ENCODE measurements at regions not wholly inside any gene's neighbourhood (a gene's known extent, or its start where the extent isn't known, plus 50 kb on each side); places are given as distances from the start of the nearest gene placed in this dataset.

- DNase-seq (ENCODE audit: low spot score in 2 of 2): no peak
- no peak for FAIRE-seq
Observed at GRCh38 chr4:128608006-128608405, 201.5 kb upstream of the JADE1 start.

- DNase-seq (ENCODE audit: low spot score in 2 of 2): no peak
- FAIRE-seq: no peak
Observed at GRCh38 chr4:128606173-128606572, 203.3 kb upstream of the JADE1 start.

- FAIRE-seq: no peak
- DNase-seq (ENCODE audit: low spot score in 2 of 2): no peak
Observed at GRCh38 chr4:128604840-128605239, 204.7 kb upstream of the JADE1 start.

- DNase-seq (ENCODE audit: low spot score in 2 of 2) (no peak), FAIRE-seq (no peak)
Observed at GRCh38 chr4:128604204-128604603, 205.3 kb upstream of the JADE1 start.

GRCh38 chr4:128603081-128603480 is 206.4 kb upstream of the JADE1 start:
- DNase-seq (ENCODE audit: low spot score in 2 of 2): no peak
- no peak for FAIRE-seq

- no peak for FAIRE-seq
- no peak for DNase-seq (ENCODE audit: low spot score in 2 of 2)
Observed at GRCh38 chr4:128601991-128602695, 207.4 kb upstream of the JADE1 start.

GRCh38 chr4:128600996-128601871 is 208.3 kb upstream of the JADE1 start:
- DNase-seq (ENCODE audit: low spot score in 2 of 2) (no peak), FAIRE-seq (no peak)

GRCh38 chr4:128600410-128600809 is 209.1 kb upstream of the JADE1 start:
- no peak for FAIRE-seq
- peak in 1 of 2 donors; percentile 24 for DNase-seq (ENCODE audit: low spot score in 2 of 2)

- no peak for FAIRE-seq
- DNase-seq (ENCODE audit: low spot score in 2 of 2): no peak
Observed at GRCh38 chr4:128597500-128597899, 212.0 kb upstream of the JADE1 start.

GRCh38 chr4:128596853-128597252 is 212.6 kb upstream of the JADE1 start:
- DNase-seq (ENCODE audit: low spot score in 2 of 2): no peak
- FAIRE-seq: no peak

- FAIRE-seq: no peak
Observed at GRCh38 chr4:128596115-128596514, 213.4 kb upstream of the JADE1 start.

GRCh38 chr4:128591482-128591881 is 218.0 kb upstream of the JADE1 start:
- DNase-seq (ENCODE audit: low spot score in 2 of 2): no peak
- FAIRE-seq: no peak

More at GRCh38 chr4:128596115-128596514, 213.4 kb upstream of the JADE1 start:
- DNase-seq (ENCODE audit: low spot score in 2 of 2): no peak

GRCh38 chr4:128590773-128591172 is 218.7 kb upstream of the JADE1 start:
- FAIRE-seq: no peak

GRCh38 chr4:128590034-128590740 is 219.3 kb upstream of the JADE1 start:
- DNase-seq (ENCODE audit: low spot score in 2 of 2) (no peak), FAIRE-seq (no peak)

More at GRCh38 chr4:128590773-128591172, 218.7 kb upstream of the JADE1 start:
- no peak for DNase-seq (ENCODE audit: low spot score in 2 of 2)

- DNase-seq (ENCODE audit: low spot score in 2 of 2): no peak
- FAIRE-seq: no peak
Observed at GRCh38 chr4:128589384-128589965, 220.0 kb upstream of the JADE1 start.

- FAIRE-seq (no peak), DNase-seq (ENCODE audit: low spot score in 2 of 2) (no peak)
Observed at GRCh38 chr4:128587382-128587781, 222.1 kb upstream of the JADE1 start.

GRCh38 chr4:128583753-128584712 is 225.5 kb upstream of the JADE1 start:
- DNase-seq (ENCODE audit: low spot score in 2 of 2) (no peak), FAIRE-seq (no peak)

- FAIRE-seq: no peak
- no peak for DNase-seq (ENCODE audit: low spot score in 2 of 2)
Observed at GRCh38 chr4:128582427-128582870, 227.1 kb upstream of the JADE1 start.

- DNase-seq (ENCODE audit: low spot score in 2 of 2): no peak
- no peak for FAIRE-seq
Observed at GRCh38 chr4:128579154-128579853, 230.2 kb upstream of the JADE1 start.
